Upper lobe of right lung (tissue), 1 donor: ENCODE measurements at regions not wholly inside any gene's neighbourhood (a gene's known extent, or its start where the extent isn't known, plus 50 kb on each side); places are given as distances from the start of the nearest gene placed in this dataset.

ENCODE experiments used
- ATAC-seq: fragments of 200-7000 bp; cut with Tn5 transposase; one replicate; pipeline ENCODE4 v1.9.1; 2020; ENCODE audit warnings: mild to moderate bottlenecking, moderate library complexity
- DNase-seq: peaks from one replicate; pipeline ENCODE4 v3.0.0-alpha.2; 2020
- H3K27ac ChIP-seq: fragments of 200-600 bp; one replicate; pipeline ENCODE4 v1.8.0; 2022
- H3K27me3 ChIP-seq: fragments of 200-600 bp; one replicate; pipeline ENCODE4 v1.8.0; 2022; ENCODE audit warnings: mild to moderate bottlenecking
- H3K36me3 ChIP-seq: fragments of 200-600 bp; one replicate; pipeline ENCODE4 v1.8.0; 2022
- H3K4me1 ChIP-seq: fragments of 200-600 bp; one replicate; pipeline ENCODE4 v1.8.0; 2022
- H3K4me3 ChIP-seq: fragments of 200-600 bp; one replicate; pipeline ENCODE4 v1.8.0; 2022; ENCODE audit warnings: mild to moderate bottlenecking
- H3K9me3 ChIP-seq: fragments of 200-600 bp; one replicate; pipeline ENCODE4 v1.8.0; 2022
- intact Hi-C: fragments of 100-400 bp; cut with DNase I; formaldehyde crosslinking; loops from one replicate; pipeline ENCODE4 v1.11.0; 2022
- TF ChIP-seq, protein P1 (sequence below): fragments of 200-600 bp; IDR thresholded peaks from one replicate; pipeline ENCODE4 v1.8.0; 2022; ENCODE audit warnings: antibody characterized with exemption
- donor health status: DM: no; HTN: yes; CAD: no; lungs with severe emphysema.

DNA sequence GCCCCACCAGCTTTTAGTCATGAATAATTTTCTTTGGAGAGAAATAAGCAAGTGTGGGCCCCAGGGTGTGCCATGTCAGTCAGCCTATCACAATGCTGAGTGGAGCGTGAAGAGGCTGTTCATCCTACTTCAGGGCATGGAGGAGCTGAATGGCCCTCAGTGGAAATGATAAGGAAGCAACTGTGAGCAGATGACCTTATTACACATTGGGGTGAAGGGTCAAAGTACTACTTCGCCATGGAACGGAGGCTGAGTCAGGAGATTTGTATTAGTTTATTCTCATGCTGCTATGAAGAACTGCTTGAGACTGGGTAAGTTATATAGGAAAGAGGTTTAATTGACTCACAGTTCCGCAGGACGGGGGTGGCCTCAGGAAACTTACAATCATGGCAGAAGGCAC, 231.0 kb upstream of the ADAMTS16 start:
- TF ChIP-seq, protein P1, sequence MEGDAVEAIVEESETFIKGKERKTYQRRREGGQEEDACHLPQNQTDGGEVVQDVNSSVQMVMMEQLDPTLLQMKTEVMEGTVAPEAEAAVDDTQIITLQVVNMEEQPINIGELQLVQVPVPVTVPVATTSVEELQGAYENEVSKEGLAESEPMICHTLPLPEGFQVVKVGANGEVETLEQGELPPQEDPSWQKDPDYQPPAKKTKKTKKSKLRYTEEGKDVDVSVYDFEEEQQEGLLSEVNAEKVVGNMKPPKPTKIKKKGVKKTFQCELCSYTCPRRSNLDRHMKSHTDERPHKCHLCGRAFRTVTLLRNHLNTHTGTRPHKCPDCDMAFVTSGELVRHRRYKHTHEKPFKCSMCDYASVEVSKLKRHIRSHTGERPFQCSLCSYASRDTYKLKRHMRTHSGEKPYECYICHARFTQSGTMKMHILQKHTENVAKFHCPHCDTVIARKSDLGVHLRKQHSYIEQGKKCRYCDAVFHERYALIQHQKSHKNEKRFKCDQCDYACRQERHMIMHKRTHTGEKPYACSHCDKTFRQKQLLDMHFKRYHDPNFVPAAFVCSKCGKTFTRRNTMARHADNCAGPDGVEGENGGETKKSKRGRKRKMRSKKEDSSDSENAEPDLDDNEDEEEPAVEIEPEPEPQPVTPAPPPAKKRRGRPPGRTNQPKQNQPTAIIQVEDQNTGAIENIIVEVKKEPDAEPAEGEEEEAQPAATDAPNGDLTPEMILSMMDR, result no peak
- Histone ChIP-seq H3K27ac (no peak overlapping the region), H3K36me3 (no peaks in the 10 kb centered on the region), H3K4me3 (no peak overlapping the region), H3K9me3 (no peaks in the 10 kb centered on the region), H3K27me3 (no peaks in the 10 kb centered on the region), H3K4me1 (no peaks in the 10 kb centered on the region)
- intact Hi-C loops, result no loop called here
- ATAC-seq, result no peak
- DNase-seq, result no peak

DNA sequence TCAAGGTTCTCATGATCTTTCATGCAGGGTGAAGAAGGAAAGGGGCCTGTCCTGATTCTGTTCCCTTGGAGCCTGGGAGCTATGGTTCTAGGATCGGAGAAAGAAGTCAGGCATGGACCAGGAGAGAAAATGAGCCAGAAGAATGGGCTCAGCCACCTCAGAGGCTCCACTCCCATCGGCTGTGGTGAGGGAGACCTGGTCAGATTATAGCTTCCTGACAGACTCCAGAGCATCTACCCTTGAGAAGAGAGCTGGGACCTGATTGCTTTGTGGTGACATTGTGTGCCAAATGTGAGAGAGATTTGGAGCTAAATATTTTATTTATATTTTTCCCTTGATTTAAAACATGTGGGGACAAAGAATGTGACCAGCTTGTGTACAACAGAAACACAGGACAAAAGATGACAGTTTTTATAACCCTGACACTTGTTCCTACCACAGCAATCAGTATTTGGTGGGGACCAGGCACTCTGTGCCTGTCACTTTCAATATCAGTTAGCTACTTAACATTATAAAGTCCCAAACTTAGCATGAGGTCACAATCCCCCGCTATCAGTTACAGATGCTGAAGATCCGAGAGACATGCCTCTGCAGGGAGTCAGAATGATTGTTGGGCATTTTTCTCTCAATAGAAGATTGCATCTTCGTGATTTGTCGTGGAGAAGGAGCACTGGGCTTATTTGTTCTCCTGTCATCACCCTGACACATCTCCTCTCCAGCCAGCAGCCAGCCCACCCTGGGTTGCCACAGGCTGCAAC, 228.3 kb upstream of the ADAMTS16 start:
- H3K27me3 ChIP-seq, result no peaks in the 10 kb centered on the region
- ATAC-seq, result no peak
- TF ChIP-seq, protein P1, result no peak
- no peak for DNase-seq
- H3K27ac ChIP-seq, result no peak overlapping the region
- H3K4me3 ChIP-seq, result no peak overlapping the region
- H3K4me1 ChIP-seq, result no peaks in the 10 kb centered on the region
- H3K9me3 ChIP-seq, result no peaks in the 10 kb centered on the region
- intact Hi-C loops, result no loop called here
- H3K36me3 ChIP-seq, result no peaks in the 10 kb centered on the region

DNA sequence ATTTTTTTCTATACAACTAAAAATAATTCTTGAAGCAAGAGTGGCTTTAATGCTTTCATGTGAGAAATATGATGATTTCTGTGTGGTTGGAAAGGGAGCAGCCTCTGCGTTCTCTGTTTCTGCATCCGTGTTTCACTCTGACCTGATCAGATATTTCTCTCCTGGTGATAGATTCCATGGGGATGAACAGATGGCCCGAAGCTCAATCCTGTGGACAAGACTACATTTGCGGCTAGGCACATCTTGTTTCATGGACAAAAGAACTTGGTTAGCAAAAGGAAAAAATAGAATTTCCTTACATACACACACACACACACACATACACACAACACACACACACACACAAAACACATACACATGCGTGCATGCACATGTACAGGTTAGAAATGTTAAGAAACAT, 218.2 kb upstream of the ADAMTS16 start:
- no peaks in the 10 kb centered on the region for H3K9me3 ChIP-seq
- H3K36me3 ChIP-seq, result no peaks in the 10 kb centered on the region
- no peak overlapping the region for H3K4me3 ChIP-seq
- H3K4me1 ChIP-seq, result no peaks in the 10 kb centered on the region
- H3K27ac ChIP-seq, result no peak overlapping the region
- TF ChIP-seq, protein P1, result no peak
- no peaks in the 10 kb centered on the region for H3K27me3 ChIP-seq
- DNase-seq, result no peak
- ATAC-seq, result no peak
- intact Hi-C loops, result no loop called here

DNA sequence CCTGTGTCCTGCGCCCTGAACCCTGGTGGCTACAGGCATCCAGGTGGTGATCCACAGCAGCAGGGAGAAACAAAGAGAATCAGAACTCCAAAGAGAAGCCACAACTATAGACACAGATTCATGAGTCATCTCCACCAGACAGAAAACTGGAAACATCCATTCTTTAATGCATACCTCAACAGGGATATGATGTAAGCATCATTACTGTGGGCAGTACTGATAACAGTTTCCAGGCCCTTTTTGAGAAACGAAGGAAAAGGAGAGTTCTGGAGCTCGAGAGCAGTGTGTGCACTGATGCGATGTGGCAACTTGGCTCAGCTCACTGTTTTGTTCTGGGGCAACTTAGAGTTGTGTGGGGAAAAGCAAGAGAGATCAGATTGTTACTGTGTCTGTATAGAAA, 215.6 kb upstream of the ADAMTS16 start:
- TF ChIP-seq, protein P1, result no peak
- no peak overlapping the region for H3K4me3 ChIP-seq
- no peaks in the 10 kb centered on the region for H3K27me3 ChIP-seq
- intact Hi-C loops, result no loop called here
- H3K36me3 ChIP-seq, result no peaks in the 10 kb centered on the region
- no peak overlapping the region for H3K27ac ChIP-seq
- ATAC-seq (no peak), DNase-seq (no peak)
- no peaks in the 10 kb centered on the region for H3K9me3 ChIP-seq
- H3K4me1 ChIP-seq, result no peaks in the 10 kb centered on the region

DNA sequence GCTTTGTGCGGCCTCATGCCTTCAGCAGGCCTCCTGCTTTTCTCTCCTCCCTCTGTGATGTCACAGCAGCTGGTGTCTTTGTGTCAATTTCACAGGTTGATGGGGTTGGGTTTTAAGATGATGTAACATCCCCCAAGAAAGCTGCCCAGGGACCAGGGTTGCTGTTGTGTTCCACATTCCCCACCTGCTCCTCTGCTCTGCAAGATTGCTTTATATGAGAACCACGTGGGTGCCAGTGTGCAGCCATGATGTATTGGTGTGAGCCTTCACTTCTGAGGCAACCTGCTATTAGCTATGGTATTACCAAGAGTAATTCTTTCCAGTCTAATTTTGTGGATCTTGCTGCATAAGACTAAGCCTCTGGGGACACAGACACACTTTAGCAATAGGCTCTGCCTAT, 213.0 kb upstream of the ADAMTS16 start:
- no peak overlapping the region for H3K4me3 ChIP-seq
- TF ChIP-seq, protein P1, result no peak
- H3K36me3 ChIP-seq, result no peaks in the 10 kb centered on the region
- no peaks in the 10 kb centered on the region for H3K9me3 ChIP-seq
- ATAC-seq, result no peak
- intact Hi-C loops, result no loop called here
- no peak overlapping the region for H3K27ac ChIP-seq
- H3K27me3 ChIP-seq, result no peaks in the 10 kb centered on the region
- H3K4me1 ChIP-seq, result no peaks in the 10 kb centered on the region
- DNase-seq, result no peak

DNA sequence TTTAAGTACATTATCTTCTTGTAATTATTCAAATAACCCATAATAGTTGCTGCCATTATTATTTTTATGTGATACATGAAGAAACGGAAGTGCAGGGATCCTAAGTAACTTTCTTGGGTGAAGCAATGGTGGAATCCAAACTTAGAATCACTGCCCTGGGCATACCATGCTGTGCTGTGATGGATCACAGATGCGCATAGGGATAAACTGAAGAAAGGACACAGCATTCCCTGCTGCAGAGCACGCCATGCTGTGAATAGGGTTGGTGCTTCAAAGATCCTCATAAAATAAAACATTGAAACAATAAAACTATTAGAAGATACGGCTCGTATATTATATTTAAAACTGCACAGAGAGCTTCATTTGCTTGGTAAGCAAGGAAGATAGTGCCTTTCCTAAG, 211.7 kb upstream of the ADAMTS16 start:
- DNase-seq (no peak), ATAC-seq (no peak)
- H3K36me3 ChIP-seq, result no peaks in the 10 kb centered on the region
- no peaks in the 10 kb centered on the region for H3K27me3 ChIP-seq
- TF ChIP-seq, protein P1, result no peak
- H3K27ac ChIP-seq, result no peak overlapping the region
- H3K4me1 ChIP-seq, result no peaks in the 10 kb centered on the region
- no peak overlapping the region for H3K4me3 ChIP-seq
- H3K9me3 ChIP-seq, result no peaks in the 10 kb centered on the region
- intact Hi-C loops, result no loop called here
